K562 (cell line): ENCODE measurements at regions not wholly inside any gene's neighbourhood (a gene's known extent, or its start where the extent isn't known, plus 50 kb on each side); places are given as distances from the start of the nearest gene placed in this dataset.

ENCODE experiments used
- AFF4 ChIP-seq: sonication (generic); formaldehyde crosslinking; IDR thresholded peaks from 2 replicates; pipeline ENCODE4 v1.8.0; 2023; ENCODE audit warnings: mild to moderate bottlenecking, missing genetic modification reagents
- CBFB ChIP-seq: sonication (generic); formaldehyde crosslinking; IDR thresholded peaks from 2 replicates; pipeline ENCODE4 v1.4.0; 2020; ENCODE audit warnings: mild to moderate bottlenecking, missing genetic modification reagents
- GATAD2A ChIP-seq: fragments of 450-650 bp; IDR thresholded peaks from 2 replicates; pipeline ENCODE4 v1.6.1; 2017
- PRPF4 ChIP-seq: fragments of 200-400 bp; formaldehyde crosslinking; IDR thresholded peaks from one replicate; pipeline ENCODE4 v1.6.1; 2017; ENCODE audit warnings: low read length, low read depth, mild to moderate bottlenecking; ENCODE audit not compliant: insufficient read depth, poor library complexity, severe bottlenecking
- RBM15 ChIP-seq: fragments of 200-400 bp; formaldehyde crosslinking; IDR thresholded peaks from 2 replicates; pipeline ENCODE4 v1.6.1; 2018; ENCODE audit warnings: mild to moderate bottlenecking, low read length, moderate library complexity; ENCODE audit not compliant: insufficient read depth
- RBM17 ChIP-seq: fragments of 200-400 bp; formaldehyde crosslinking; IDR thresholded peaks from 2 replicates; pipeline ENCODE4 v1.6.1; 2017; ENCODE audit warnings: low read depth, mild to moderate bottlenecking, low read length, borderline replicate concordance
- ZBTB34 ChIP-seq: fragments of 250-450 bp; sonication (Bioruptor Pico); IDR thresholded peaks from 2 replicates; pipeline ENCODE4 v1.8.0; 2021; ENCODE audit warnings: mild to moderate bottlenecking, moderate library complexity
- ZNF12 ChIP-seq: sonication (generic); formaldehyde crosslinking; IDR thresholded peaks from 2 replicates; pipeline ENCODE4 v1.4.0; 2020; ENCODE audit warnings: mild to moderate bottlenecking, missing genetic modification reagents
- ZNF57 ChIP-seq: fragments of 450-650 bp; formaldehyde crosslinking; IDR thresholded peaks from 2 replicates; pipeline ENCODE4 v1.4.0; 2020; ENCODE audit warnings: mild to moderate bottlenecking, moderate library complexity
- ZNF586 ChIP-seq: fragments of 450-650 bp; formaldehyde crosslinking; conservative IDR thresholded peaks from 2 replicates; pipeline ENCODE4 v1.4.0; 2020; ENCODE audit warnings: mild to moderate bottlenecking, moderate library complexity
- TF ChIP-seq, protein P1 (sequence below): fragments of 450-650 bp; IDR thresholded peaks from 2 replicates; pipeline ENCODE4 v1.6.1; 2016; ENCODE audit warnings: mild to moderate bottlenecking, moderate library complexity

- TF ChIP-seq, protein P1, sequence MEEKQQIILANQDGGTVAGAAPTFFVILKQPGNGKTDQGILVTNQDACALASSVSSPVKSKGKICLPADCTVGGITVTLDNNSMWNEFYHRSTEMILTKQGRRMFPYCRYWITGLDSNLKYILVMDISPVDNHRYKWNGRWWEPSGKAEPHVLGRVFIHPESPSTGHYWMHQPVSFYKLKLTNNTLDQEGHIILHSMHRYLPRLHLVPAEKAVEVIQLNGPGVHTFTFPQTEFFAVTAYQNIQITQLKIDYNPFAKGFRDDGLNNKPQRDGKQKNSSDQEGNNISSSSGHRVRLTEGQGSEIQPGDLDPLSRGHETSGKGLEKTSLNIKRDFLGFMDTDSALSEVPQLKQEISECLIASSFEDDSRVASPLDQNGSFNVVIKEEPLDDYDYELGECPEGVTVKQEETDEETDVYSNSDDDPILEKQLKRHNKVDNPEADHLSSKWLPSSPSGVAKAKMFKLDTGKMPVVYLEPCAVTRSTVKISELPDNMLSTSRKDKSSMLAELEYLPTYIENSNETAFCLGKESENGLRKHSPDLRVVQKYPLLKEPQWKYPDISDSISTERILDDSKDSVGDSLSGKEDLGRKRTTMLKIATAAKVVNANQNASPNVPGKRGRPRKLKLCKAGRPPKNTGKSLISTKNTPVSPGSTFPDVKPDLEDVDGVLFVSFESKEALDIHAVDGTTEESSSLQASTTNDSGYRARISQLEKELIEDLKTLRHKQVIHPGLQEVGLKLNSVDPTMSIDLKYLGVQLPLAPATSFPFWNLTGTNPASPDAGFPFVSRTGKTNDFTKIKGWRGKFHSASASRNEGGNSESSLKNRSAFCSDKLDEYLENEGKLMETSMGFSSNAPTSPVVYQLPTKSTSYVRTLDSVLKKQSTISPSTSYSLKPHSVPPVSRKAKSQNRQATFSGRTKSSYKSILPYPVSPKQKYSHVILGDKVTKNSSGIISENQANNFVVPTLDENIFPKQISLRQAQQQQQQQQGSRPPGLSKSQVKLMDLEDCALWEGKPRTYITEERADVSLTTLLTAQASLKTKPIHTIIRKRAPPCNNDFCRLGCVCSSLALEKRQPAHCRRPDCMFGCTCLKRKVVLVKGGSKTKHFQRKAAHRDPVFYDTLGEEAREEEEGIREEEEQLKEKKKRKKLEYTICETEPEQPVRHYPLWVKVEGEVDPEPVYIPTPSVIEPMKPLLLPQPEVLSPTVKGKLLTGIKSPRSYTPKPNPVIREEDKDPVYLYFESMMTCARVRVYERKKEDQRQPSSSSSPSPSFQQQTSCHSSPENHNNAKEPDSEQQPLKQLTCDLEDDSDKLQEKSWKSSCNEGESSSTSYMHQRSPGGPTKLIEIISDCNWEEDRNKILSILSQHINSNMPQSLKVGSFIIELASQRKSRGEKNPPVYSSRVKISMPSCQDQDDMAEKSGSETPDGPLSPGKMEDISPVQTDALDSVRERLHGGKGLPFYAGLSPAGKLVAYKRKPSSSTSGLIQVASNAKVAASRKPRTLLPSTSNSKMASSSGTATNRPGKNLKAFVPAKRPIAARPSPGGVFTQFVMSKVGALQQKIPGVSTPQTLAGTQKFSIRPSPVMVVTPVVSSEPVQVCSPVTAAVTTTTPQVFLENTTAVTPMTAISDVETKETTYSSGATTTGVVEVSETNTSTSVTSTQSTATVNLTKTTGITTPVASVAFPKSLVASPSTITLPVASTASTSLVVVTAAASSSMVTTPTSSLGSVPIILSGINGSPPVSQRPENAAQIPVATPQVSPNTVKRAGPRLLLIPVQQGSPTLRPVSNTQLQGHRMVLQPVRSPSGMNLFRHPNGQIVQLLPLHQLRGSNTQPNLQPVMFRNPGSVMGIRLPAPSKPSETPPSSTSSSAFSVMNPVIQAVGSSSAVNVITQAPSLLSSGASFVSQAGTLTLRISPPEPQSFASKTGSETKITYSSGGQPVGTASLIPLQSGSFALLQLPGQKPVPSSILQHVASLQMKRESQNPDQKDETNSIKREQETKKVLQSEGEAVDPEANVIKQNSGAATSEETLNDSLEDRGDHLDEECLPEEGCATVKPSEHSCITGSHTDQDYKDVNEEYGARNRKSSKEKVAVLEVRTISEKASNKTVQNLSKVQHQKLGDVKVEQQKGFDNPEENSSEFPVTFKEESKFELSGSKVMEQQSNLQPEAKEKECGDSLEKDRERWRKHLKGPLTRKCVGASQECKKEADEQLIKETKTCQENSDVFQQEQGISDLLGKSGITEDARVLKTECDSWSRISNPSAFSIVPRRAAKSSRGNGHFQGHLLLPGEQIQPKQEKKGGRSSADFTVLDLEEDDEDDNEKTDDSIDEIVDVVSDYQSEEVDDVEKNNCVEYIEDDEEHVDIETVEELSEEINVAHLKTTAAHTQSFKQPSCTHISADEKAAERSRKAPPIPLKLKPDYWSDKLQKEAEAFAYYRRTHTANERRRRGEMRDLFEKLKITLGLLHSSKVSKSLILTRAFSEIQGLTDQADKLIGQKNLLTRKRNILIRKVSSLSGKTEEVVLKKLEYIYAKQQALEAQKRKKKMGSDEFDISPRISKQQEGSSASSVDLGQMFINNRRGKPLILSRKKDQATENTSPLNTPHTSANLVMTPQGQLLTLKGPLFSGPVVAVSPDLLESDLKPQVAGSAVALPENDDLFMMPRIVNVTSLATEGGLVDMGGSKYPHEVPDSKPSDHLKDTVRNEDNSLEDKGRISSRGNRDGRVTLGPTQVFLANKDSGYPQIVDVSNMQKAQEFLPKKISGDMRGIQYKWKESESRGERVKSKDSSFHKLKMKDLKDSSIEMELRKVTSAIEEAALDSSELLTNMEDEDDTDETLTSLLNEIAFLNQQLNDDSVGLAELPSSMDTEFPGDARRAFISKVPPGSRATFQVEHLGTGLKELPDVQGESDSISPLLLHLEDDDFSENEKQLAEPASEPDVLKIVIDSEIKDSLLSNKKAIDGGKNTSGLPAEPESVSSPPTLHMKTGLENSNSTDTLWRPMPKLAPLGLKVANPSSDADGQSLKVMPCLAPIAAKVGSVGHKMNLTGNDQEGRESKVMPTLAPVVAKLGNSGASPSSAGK, result no peak
- TF ChIP-seq RBM17, result no peak
- no peak for TF ChIP-seq AFF4 (CRISPR knock-in tag)
- TF ChIP-seq ZNF57 (CRISPR knock-in tag), result no peak
- no peak for TF ChIP-seq ZNF586 (CRISPR knock-in tag)
- no peak for TF ChIP-seq CBFB (CRISPR knock-in tag)
- no peak for TF ChIP-seq RBM15
- no peak for TF ChIP-seq ZBTB34 (CRISPR knock-in tag)
- TF ChIP-seq GATAD2A, result no peak
- TF ChIP-seq PRPF4, result no peak
- no peak for TF ChIP-seq ZNF12 (CRISPR knock-in tag)
Measured at GRCh38 chr17:21815352-21816063, 123.2 kb downstream of the KCNJ18 start (continued).
